Trophoblast cell (in vitro differentiated cells and primary cell): ENCODE measurements at regions not wholly inside any gene's neighbourhood (a gene's known extent, or its start where the extent isn't known, plus 50 kb on each side); places are given as distances from the start of the nearest gene placed in this dataset.
"Not testable (repeated sequence)": the region's sequence is repeated elsewhere in the genome, so short reads cannot be mapped to it uniquely, and the experiment has no call there.

Experiments
- DNase-seq, 2 donors: peaks; one replicate each; pipeline ENCODE4 v3.0.0-alpha.2; 2016
- H2AFZ ChIP-seq: 2 replicates; pipeline ENCODE4 v1.6.1; 2013; ENCODE audit warnings: low read length, moderate library complexity, mild to moderate bottlenecking; ENCODE audit not compliant: insufficient read depth, poor library complexity
- H2AK5ac ChIP-seq: 2 replicates; pipeline ENCODE4 v1.6.1; 2013; ENCODE audit warnings: mild to moderate bottlenecking, low read length
- H2BK120ac ChIP-seq: 2 replicates; pipeline ENCODE4 v1.6.1; 2013; ENCODE audit warnings: low read length, mild to moderate bottlenecking, moderate library complexity; ENCODE audit not compliant: insufficient read depth, poor library complexity
- H2BK12ac ChIP-seq: 2 replicates; pipeline ENCODE4 v1.6.1; 2013; ENCODE audit warnings: mild to moderate bottlenecking, low read length, moderate library complexity
- H2BK5ac ChIP-seq: 2 replicates; pipeline ENCODE4 v1.6.1; 2013; ENCODE audit warnings: low read length, low read depth, moderate library complexity, mild to moderate bottlenecking; ENCODE audit not compliant: poor library complexity
- H3K14ac ChIP-seq: 2 replicates; pipeline ENCODE4 v1.6.1; 2013; ENCODE audit warnings: mild to moderate bottlenecking, low read length
- H3K18ac ChIP-seq: 2 replicates; pipeline ENCODE4 v1.6.1; 2013; ENCODE audit warnings: mild to moderate bottlenecking, low read length
- H3K23ac ChIP-seq: 2 replicates; pipeline ENCODE4 v1.6.1; 2013; ENCODE audit warnings: low read length
- H3K27ac ChIP-seq: 2 replicates; pipeline ENCODE4 v1.5.1; 2013; ENCODE audit warnings: low read depth, mild to moderate bottlenecking, inconsistent platforms, low read length, moderate library complexity
- H3K27me3 ChIP-seq: 2 replicates; pipeline ENCODE4 v1.6.1; 2013; ENCODE audit warnings: inconsistent platforms, mild to moderate bottlenecking, low read length, moderate library complexity; ENCODE audit not compliant: insufficient read depth
- H3K36me3 ChIP-seq, 2 experiments: 1 replicate in 1 of 2; 2 replicates in 1 of 2; pipeline ENCODE4 v1.6.1; 2013; ENCODE audit warnings: low read length in 2 of 2, mild to moderate bottlenecking in 2 of 2, moderate library complexity in 1 of 2; ENCODE audit not compliant: insufficient read depth in 2 of 2, control insufficient read depth in 1 of 2
- H3K4ac ChIP-seq: 2 replicates; pipeline ENCODE4 v1.6.1; 2013; ENCODE audit warnings: low read depth, mild to moderate bottlenecking, low read length, moderate library complexity
- H3K4me1 ChIP-seq, 2 experiments: 1 replicate in 1 of 2; 2 replicates in 1 of 2; pipeline ENCODE4 v1.6.1; 2013; ENCODE audit warnings: low read length in 2 of 2, mild to moderate bottlenecking in 2 of 2, moderate library complexity in 1 of 2; ENCODE audit not compliant: insufficient read depth in 2 of 2, control insufficient read depth in 1 of 2
- H3K4me2 ChIP-seq: 2 replicates; pipeline ENCODE4 v1.6.1; 2013; ENCODE audit warnings: inconsistent platforms, mild to moderate bottlenecking, low read length, moderate library complexity
- H3K4me3 ChIP-seq: 2 replicates; pipeline ENCODE4 v1.5.1; 2013; ENCODE audit warnings: mild to moderate bottlenecking, low read depth, low read length, inconsistent platforms
- H3K79me1 ChIP-seq: one replicate; pipeline ENCODE4 v1.6.1; 2013; ENCODE audit warnings: low read length
- H3K79me2 ChIP-seq: 2 replicates; pipeline ENCODE4 v1.6.1; 2013; ENCODE audit warnings: low read length, mild to moderate bottlenecking; ENCODE audit not compliant: control insufficient read depth, insufficient read depth, poor library complexity
- H3K9ac ChIP-seq: 2 replicates; pipeline ENCODE4 v1.6.1; 2013; ENCODE audit warnings: mild to moderate bottlenecking, low read length
- H3K9me3 ChIP-seq: 2 replicates; pipeline ENCODE4 v1.6.1; 2013; ENCODE audit warnings: low read depth, mild to moderate bottlenecking, control low read depth, inconsistent platforms, low read length; ENCODE audit not compliant: insufficient read depth
- H4K12ac ChIP-seq: 2 replicates; pipeline ENCODE4 v1.6.1; 2013; ENCODE audit warnings: low read depth, mild to moderate bottlenecking, low read length, moderate library complexity
- H4K8ac ChIP-seq: 2 replicates; pipeline ENCODE4 v1.6.1; 2013; ENCODE audit warnings: low read depth, mild to moderate bottlenecking, low read length, moderate library complexity
- H4K91ac ChIP-seq: one replicate; pipeline ENCODE4 v1.6.1; 2013; ENCODE audit warnings: low read depth, mild to moderate bottlenecking, low read length, moderate library complexity
- WGBS: extraction: QIAGEN DNeasy Blood & Tissue Kit; methylation state at CpG from one replicate; pipeline ENCODE4 v1.1.7; 2013; ENCODE audit warnings: missing lambda C conversion rate; ENCODE audit not compliant: insufficient read length, insufficient coverage; ENCODE audit errors: extremely low coverage; 5-methylcytosine and 5-hydroxymethylcytosine counted together

DNA sequence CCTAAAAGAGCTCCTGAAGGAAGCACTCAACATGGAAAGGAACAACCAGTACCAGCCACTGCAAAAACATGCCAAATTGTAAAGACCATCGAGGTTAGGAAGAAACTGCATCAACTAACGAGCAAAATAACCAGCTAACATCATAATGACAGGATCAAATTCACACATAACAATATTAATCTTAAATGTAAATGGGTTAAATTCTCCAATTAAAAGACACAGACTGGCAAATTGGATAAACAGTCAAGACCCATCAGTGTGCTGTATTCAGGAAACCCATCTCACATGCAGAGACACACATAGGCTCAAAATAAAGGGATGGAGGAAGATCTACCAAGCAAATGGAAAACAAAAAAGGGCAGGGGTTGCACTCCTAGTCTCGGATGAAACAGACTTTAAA is 191.6 kb upstream of the MGAT5 start:
- H3K23ac ChIP-seq, H3K18ac ChIP-seq, H2AK5ac ChIP-seq, H2AFZ ChIP-seq, H4K12ac ChIP-seq, H3K4me1 ChIP-seq, H3K4ac ChIP-seq, H2BK5ac ChIP-seq, H3K79me1 ChIP-seq, H3K4me2 ChIP-seq, H2BK12ac ChIP-seq, H3K36me3 ChIP-seq, DNase-seq, H3K27ac ChIP-seq, H3K79me2 ChIP-seq, H3K4me3 ChIP-seq, H4K91ac ChIP-seq, H2BK120ac ChIP-seq, H3K27me3 ChIP-seq, H4K8ac ChIP-seq, H3K9ac ChIP-seq, H3K9me3 ChIP-seq, H3K14ac ChIP-seq: not testable (repeated sequence)
- whole genome bisulfite sequencing, result no CpG with 5 or more reads among the region's 3 CpGs

DNA sequence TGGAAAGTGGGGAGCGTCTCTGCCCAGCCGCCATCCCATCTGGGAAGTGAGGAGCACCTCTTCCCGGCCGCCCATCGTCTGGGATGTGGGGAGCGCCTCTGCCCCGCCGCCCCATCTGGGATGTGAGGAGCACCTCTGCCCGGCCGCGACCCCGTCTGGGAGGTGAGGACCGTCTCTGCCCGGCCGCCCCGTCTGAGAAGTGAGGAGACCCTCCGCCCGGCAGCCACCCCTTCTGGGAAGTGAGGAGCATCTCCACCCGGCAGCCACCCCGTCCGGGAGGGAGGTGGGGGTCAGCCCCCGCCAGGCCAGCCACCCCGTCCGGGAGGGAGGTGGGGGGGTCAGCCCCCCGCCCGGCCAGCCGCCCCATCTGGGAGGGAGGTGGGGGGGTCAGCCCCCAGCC is 190.0 kb upstream of the MGAT5 start:
- not testable (repeated sequence) for H3K79me2 ChIP-seq, H4K8ac ChIP-seq

DNA sequence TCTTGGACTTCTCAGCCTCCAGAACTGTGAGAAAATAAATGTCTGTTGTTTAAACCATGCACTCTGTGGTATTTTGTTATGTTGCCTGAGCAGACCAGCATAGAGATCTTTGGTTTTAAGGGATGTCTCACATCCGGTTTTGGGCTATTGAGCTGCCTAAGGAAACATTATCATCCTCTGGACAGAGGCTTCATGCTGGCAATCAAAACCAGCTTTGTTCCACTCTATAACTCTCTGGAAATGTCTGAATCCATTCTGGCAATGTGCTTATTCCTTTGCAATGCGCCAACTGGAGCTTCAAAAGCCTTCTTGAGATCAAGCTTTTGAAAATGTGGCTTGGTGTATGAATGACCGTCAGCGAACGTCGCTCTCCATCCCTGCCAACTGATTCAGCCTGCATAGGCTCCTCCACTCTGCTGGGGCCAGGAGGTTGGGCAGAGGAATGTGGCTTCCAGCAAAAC is 183.6 kb upstream of the MGAT5 start:
- no peaks in the 10 kb centered on the region for H3K79me2 ChIP-seq
- no peaks in the 10 kb centered on the region for H3K27me3 ChIP-seq
- H2AK5ac ChIP-seq, result no peak overlapping the region
- no CpG with 5 or more reads among the region's 6 CpGs for WGBS
- no peak overlapping the region for H4K12ac ChIP-seq
- peaks cover 3% of the 10 kb centered on the region for H3K9me3 ChIP-seq
- H3K36me3 ChIP-seq, result no peaks in the 10 kb centered on the region
- H2BK120ac ChIP-seq, result no peak overlapping the region
- no peak overlapping the region for H2AFZ ChIP-seq
- H3K18ac ChIP-seq, result no peak overlapping the region
- H4K91ac ChIP-seq, result no peak overlapping the region
- no peak overlapping the region for H2BK12ac ChIP-seq
- no peak overlapping the region for H3K4ac ChIP-seq
- H2BK5ac ChIP-seq, result no peak overlapping the region
- no peaks in the 10 kb centered on the region for H3K4me1 ChIP-seq
- no peak overlapping the region for H3K23ac ChIP-seq
- no peaks in the 10 kb centered on the region for H3K79me1 ChIP-seq
- H3K27ac ChIP-seq, result no peak overlapping the region
- peak; percentile 75 to 85 for DNase-seq
- H3K14ac ChIP-seq, result no peak overlapping the region
- no peak overlapping the region for H3K9ac ChIP-seq
- no peak overlapping the region for H3K4me2 ChIP-seq
- H3K4me3 ChIP-seq, result no peak overlapping the region
- no peak overlapping the region for H4K8ac ChIP-seq

More for the DNA sequence above, 190.0 kb upstream of the MGAT5 start:
- DNase-seq, H2BK12ac ChIP-seq, H3K18ac ChIP-seq, H2BK120ac ChIP-seq, H3K9me3 ChIP-seq, H2BK5ac ChIP-seq, H3K23ac ChIP-seq, H3K27ac ChIP-seq, H3K14ac ChIP-seq, H3K27me3 ChIP-seq, H3K79me1 ChIP-seq, H3K36me3 ChIP-seq, H3K4me2 ChIP-seq, H3K4me3 ChIP-seq, H2AK5ac ChIP-seq, H3K4me1 ChIP-seq, H4K91ac ChIP-seq, H2AFZ ChIP-seq, H4K12ac ChIP-seq, H3K9ac ChIP-seq, H3K4ac ChIP-seq: not testable (repeated sequence)
- no CpG with 5 or more reads among the region's 27 CpGs for WGBS

DNA sequence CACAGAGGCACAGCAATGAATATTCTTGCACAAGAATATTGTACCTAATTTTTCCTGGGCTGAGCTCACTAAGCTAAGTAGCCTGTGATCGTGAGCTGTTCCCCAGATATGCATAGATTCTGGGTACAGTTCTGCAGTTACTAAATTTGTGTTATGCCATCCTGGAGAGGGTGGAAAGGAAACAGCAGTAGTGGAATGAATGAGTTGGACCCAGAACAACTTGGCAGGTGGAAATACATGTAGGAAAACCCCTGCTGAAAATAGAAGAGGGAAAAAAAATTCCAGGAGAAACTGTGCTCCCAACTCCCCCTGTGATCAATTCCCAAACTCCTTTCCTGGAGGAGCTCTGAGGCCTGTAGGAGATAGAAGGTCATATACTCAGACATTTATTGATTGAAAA is 181.5 kb upstream of the MGAT5 start:
- Histone ChIP-seq H3K9me3 (peaks cover 5% of the 10 kb centered on the region), H3K4me3 (no peak overlapping the region), H3K4me1 (no peaks in the 10 kb centered on the region), H3K14ac (no peak overlapping the region), H3K4ac (no peak overlapping the region), H3K79me1 (no peaks in the 10 kb centered on the region), H3K36me3 (no peaks in the 10 kb centered on the region), H3K27ac (no peak overlapping the region), H4K91ac (no peak overlapping the region), H4K12ac (no peak overlapping the region), H2BK5ac (no peak overlapping the region), H3K79me2 (no peaks in the 10 kb centered on the region), H2BK12ac (no peak overlapping the region), H4K8ac (no peak overlapping the region), H2AK5ac (no peak overlapping the region), H3K9ac (no peak overlapping the region), H3K18ac (no peak overlapping the region), H3K4me2 (no peak overlapping the region), H3K27me3 (no peaks in the 10 kb centered on the region), H3K23ac (no peak overlapping the region), H2AFZ (no peak overlapping the region), H2BK120ac (no peak overlapping the region)
- no CpG with 5 or more reads among the region's 1 CpG for WGBS
- DNase-seq, result no peak
